ENCODE measurements at regions not wholly inside any gene's neighbourhood (a gene's known extent, or its start where the extent isn't known, plus 50 kb on each side); places are given as distances from the start of the nearest gene placed in this dataset.

GRCh38 chr11:83336993-83337392 is 50.8 kb upstream of the CCDC90B start:
- Mint-ChIP-seq H3K36me3 (ENCODE audit: low read depth, unreplicated experiment) (no peaks in the 10 kb centered on the region), H3K4me1 (ENCODE audit: unreplicated experiment) (peaks cover 2% of the 10 kb centered on the region), H3K9me3 (ENCODE audit: unreplicated experiment) (no peaks in the 10 kb centered on the region), H3K4me3 (ENCODE audit: unreplicated experiment) (no peak overlapping the region), H3K27me3 (ENCODE audit: unreplicated experiment) (no peaks in the 10 kb centered on the region), H3K27ac (ENCODE audit: unreplicated experiment) (no peak overlapping the region)
- no peak for DNase-seq (ENCODE audit: low spot score)
- TF ChIP-seq, protein P1, sequence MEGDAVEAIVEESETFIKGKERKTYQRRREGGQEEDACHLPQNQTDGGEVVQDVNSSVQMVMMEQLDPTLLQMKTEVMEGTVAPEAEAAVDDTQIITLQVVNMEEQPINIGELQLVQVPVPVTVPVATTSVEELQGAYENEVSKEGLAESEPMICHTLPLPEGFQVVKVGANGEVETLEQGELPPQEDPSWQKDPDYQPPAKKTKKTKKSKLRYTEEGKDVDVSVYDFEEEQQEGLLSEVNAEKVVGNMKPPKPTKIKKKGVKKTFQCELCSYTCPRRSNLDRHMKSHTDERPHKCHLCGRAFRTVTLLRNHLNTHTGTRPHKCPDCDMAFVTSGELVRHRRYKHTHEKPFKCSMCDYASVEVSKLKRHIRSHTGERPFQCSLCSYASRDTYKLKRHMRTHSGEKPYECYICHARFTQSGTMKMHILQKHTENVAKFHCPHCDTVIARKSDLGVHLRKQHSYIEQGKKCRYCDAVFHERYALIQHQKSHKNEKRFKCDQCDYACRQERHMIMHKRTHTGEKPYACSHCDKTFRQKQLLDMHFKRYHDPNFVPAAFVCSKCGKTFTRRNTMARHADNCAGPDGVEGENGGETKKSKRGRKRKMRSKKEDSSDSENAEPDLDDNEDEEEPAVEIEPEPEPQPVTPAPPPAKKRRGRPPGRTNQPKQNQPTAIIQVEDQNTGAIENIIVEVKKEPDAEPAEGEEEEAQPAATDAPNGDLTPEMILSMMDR (IDR thresholded peaks at IDR 0.05; ENCODE audit: unreplicated experiment), result no peak

All from endothelial cell (in vitro differentiated cells).